GM18502 (cell line): ENCODE measurements at regions not wholly inside any gene's neighbourhood (a gene's known extent, or its start where the extent isn't known, plus 50 kb on each side); places are given as distances from the start of the nearest gene placed in this dataset.

Experiments used
- ATAC-seq: cut with Tn5 transposase; IDR thresholded peaks from one replicate; pipeline ENCODE4 v1.9.1; 2021; ENCODE audit warnings: mild to moderate bottlenecking; ENCODE audit not compliant: unreplicated experiment, poor library complexity

- no peak for ATAC-seq
These were observed 239.3 kb upstream of the PRICKLE1 start for GRCh38 chr12:42828836-42829235.

- no peak for ATAC-seq
These were observed 234.8 kb upstream of the PRICKLE1 start for GRCh38 chr12:42824327-42824726.

GRCh38 chr12:42823679-42824078 lies 234.1 kb upstream of the PRICKLE1 start:
- no peak for ATAC-seq

- no peak for ATAC-seq
These were observed 230.3 kb upstream of the PRICKLE1 start for GRCh38 chr12:42819846-42820245.

- no peak for ATAC-seq
These were observed 225.5 kb upstream of the PRICKLE1 start for GRCh38 chr12:42815068-42815467.

- ATAC-seq = no peak
These were observed 223.3 kb upstream of the PRICKLE1 start for GRCh38 chr12:42812871-42813270.

- no peak for ATAC-seq
These were observed 222.5 kb upstream of the PRICKLE1 start for GRCh38 chr12:42812086-42812485.

- no peak for ATAC-seq
These were observed 220.5 kb upstream of the PRICKLE1 start for GRCh38 chr12:42810006-42810405.

- no peak for ATAC-seq
These were observed 219.7 kb upstream of the PRICKLE1 start for GRCh38 chr12:42809226-42809625.

GRCh38 chr12:42807766-42808165 lies 218.2 kb upstream of the PRICKLE1 start:
- no peak for ATAC-seq

GRCh38 chr12:42807251-42807650 lies 217.7 kb upstream of the PRICKLE1 start:
- ATAC-seq = no peak

GRCh38 chr12:42804928-42805327 lies 215.4 kb upstream of the PRICKLE1 start:
- ATAC-seq = no peak

GRCh38 chr12:42802785-42803189 lies 213.2 kb upstream of the PRICKLE1 start:
- no peak for ATAC-seq

GRCh38 chr12:42801271-42801670 lies 211.7 kb upstream of the PRICKLE1 start:
- no peak for ATAC-seq

- no peak for ATAC-seq
These were observed 210.4 kb upstream of the PRICKLE1 start for GRCh38 chr12:42799966-42800365.

GRCh38 chr12:42798811-42799438 lies 209.4 kb upstream of the PRICKLE1 start:
- ATAC-seq = no peak

- no peak for ATAC-seq
These were observed 205.3 kb upstream of the PRICKLE1 start for GRCh38 chr12:42794806-42795205.

GRCh38 chr12:42793166-42793565 lies 203.6 kb upstream of the PRICKLE1 start:
- no peak for ATAC-seq

- no peak for ATAC-seq
These were observed 202.7 kb upstream of the PRICKLE1 start for GRCh38 chr12:42792265-42792664.

- ATAC-seq = no peak
These were observed 201.9 kb upstream of the PRICKLE1 start for GRCh38 chr12:42791399-42791798.

GRCh38 chr12:42790761-42791151 lies 201.2 kb upstream of the PRICKLE1 start:
- ATAC-seq = no peak

GRCh38 chr12:42789808-42790760 lies 200.5 kb upstream of the PRICKLE1 start:
- ATAC-seq = no peak
